ENCODE measurements at regions not wholly inside any gene's neighbourhood (a gene's known extent, or its start where the extent isn't known, plus 50 kb on each side); places are given as distances from the start of the nearest gene placed in this dataset.

DNA sequence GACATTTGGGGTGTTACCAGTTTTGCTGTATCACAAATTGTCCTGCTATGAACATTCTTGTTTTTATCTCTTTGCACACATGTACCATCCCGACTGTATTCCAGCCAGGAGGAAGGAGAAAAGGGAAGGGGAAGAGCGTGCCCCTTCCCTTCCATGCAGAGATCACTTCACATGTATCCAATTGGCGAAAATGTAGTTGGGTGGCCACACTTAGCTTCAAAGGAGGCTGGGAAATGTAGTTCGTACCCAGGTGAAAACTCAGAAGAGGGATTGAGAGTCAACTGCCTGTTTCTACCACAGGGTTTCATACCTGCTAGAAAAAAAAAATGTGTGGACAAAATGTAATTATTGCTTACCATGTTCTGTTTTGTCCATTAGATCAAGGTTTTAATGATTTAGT, 189.1 kb upstream of the PELI2 start:
- H3K27ac Mint-ChIP-seq: no peak overlapping the region
- H3K36me3 Mint-ChIP-seq (ENCODE audit: insufficient read depth): no peaks in the 10 kb centered on the region
- H3K4me1 Mint-ChIP-seq (ENCODE audit: low read depth): peaks cover 43% of the 10 kb centered on the region
- TF ChIP-seq, protein P1, sequence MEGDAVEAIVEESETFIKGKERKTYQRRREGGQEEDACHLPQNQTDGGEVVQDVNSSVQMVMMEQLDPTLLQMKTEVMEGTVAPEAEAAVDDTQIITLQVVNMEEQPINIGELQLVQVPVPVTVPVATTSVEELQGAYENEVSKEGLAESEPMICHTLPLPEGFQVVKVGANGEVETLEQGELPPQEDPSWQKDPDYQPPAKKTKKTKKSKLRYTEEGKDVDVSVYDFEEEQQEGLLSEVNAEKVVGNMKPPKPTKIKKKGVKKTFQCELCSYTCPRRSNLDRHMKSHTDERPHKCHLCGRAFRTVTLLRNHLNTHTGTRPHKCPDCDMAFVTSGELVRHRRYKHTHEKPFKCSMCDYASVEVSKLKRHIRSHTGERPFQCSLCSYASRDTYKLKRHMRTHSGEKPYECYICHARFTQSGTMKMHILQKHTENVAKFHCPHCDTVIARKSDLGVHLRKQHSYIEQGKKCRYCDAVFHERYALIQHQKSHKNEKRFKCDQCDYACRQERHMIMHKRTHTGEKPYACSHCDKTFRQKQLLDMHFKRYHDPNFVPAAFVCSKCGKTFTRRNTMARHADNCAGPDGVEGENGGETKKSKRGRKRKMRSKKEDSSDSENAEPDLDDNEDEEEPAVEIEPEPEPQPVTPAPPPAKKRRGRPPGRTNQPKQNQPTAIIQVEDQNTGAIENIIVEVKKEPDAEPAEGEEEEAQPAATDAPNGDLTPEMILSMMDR (IDR thresholded peaks at IDR 0.05; ENCODE audit: unreplicated experiment): no peak
- peaks cover 8% of the 10 kb centered on the region for H3K9me3 Mint-ChIP-seq (ENCODE audit: low read depth)
- H3K27me3 Mint-ChIP-seq: no peaks in the 10 kb centered on the region
- no peak overlapping the region for H3K4me3 Mint-ChIP-seq (ENCODE audit: low read depth)
- no peak for DNase-seq (ENCODE audit: low spot score, unreplicated experiment)

DNA sequence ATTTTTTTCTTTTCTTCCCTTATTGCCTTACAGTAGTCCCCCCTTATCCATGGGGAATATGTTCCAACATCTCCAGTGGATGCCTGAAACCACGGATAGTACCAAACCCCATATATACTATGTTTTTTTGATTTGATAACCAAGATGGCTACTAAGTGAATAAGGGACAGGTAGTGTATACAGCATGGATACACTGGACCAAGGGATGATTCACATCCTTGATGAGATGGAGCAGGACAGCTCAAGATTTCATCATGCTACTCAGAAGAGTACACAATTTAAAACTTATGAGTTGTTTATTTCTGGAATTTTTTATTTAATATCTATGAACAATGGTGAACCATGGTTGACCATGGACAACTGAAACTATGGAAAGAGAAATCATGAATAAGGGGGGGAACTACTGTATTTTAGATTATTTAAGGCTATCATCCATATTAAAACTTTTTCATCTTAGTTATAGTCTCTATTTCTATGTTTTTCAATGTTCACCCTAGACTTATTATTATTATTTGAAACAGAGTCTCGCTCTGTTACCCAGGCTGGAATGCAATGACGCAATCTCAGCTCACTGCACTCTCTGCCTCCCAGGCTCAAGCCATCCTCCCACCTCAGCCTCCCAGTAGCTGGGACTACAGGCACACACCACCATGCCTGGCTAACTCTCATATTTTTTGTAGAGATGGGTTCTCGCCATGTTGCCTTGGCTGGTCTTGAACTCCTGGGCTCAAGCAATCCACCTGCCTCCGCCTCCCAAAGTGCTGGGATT, 188.0 kb upstream of the PELI2 start:
- Mint-ChIP-seq H3K36me3 (ENCODE audit: insufficient read depth) (no peaks in the 10 kb centered on the region), H3K27ac (no peak overlapping the region)

DNA sequence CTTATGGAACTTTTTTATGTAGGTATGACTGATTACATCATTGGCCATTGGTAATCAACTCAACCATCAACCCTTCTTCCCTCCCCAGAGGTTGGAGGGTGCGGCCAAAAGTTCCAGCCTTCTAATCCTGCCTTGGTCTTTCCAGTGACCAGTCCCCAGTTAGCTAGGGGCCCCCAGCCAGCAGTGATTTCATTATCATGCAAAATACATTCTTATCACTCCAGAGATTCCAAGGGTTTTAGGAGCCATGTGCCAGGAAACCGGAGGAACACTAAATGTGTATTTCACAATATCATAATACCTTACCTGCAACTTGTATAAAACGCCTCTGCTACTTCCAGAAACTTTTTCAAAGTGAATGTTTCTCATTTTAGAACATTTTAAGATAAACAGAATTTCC, 181.5 kb upstream of the PELI2 start:
- H3K27me3 Mint-ChIP-seq: no peaks in the 10 kb centered on the region
- peaks cover 6% of the 10 kb centered on the region for H3K4me1 Mint-ChIP-seq (ENCODE audit: low read depth)
- no peak overlapping the region for H3K27ac Mint-ChIP-seq
- DNase-seq (ENCODE audit: low spot score, unreplicated experiment): no peak
- no peaks in the 10 kb centered on the region for H3K36me3 Mint-ChIP-seq (ENCODE audit: insufficient read depth)
- H3K4me3 Mint-ChIP-seq (ENCODE audit: low read depth): no peak overlapping the region
- peaks cover 10% of the 10 kb centered on the region for H3K9me3 Mint-ChIP-seq (ENCODE audit: low read depth)
- TF ChIP-seq, protein P1 (IDR thresholded peaks at IDR 0.05; ENCODE audit: unreplicated experiment): no peak

More for the DNA sequence above, 188.0 kb upstream of the PELI2 start:
- Mint-ChIP-seq H3K9me3 (ENCODE audit: low read depth) (peaks cover 10% of the 10 kb centered on the region), H3K4me1 (ENCODE audit: low read depth) (peaks cover 38% of the 10 kb centered on the region), H3K4me3 (ENCODE audit: low read depth) (no peak overlapping the region), H3K27me3 (no peaks in the 10 kb centered on the region)
- TF ChIP-seq, protein P1 (IDR thresholded peaks at IDR 0.05; ENCODE audit: unreplicated experiment): no peak
- DNase-seq (ENCODE audit: low spot score, unreplicated experiment): no peak

DNA sequence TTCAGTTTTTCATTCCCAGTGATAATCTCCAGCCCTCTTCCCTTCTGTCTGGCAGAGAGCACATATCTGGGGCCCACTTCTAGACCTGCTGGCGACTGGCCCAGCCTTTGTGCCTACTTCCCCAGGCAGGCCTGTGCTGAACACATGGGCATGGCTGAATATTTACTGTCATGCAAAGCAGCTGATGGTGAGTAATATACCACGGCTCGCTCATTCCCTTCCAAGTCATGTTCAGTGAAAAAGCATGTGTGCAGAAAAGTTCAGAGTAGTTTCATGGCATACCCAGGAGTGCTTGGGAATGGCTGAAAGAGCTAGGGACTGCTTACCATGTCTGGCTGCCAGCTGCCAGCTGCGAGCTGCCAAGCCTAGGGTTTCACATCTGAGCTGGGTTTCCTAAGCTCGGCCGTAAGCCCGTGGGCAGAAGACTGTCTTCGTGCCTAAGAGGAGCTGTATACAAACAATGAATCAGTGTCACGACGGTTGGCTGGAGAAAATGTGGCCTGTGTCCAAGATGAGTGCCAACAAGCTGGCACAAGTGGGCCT, 179.9 kb upstream of the PELI2 start:
- no peaks in the 10 kb centered on the region for H3K36me3 Mint-ChIP-seq (ENCODE audit: insufficient read depth)
- TF ChIP-seq, protein P1 (IDR thresholded peaks at IDR 0.05; ENCODE audit: unreplicated experiment): no peak
- H3K27me3 Mint-ChIP-seq: no peaks in the 10 kb centered on the region
- no peak overlapping the region for H3K4me3 Mint-ChIP-seq (ENCODE audit: low read depth)
- DNase-seq (ENCODE audit: low spot score, unreplicated experiment): no peak
- H3K4me1 Mint-ChIP-seq (ENCODE audit: low read depth): no peaks in the 10 kb centered on the region
- H3K9me3 Mint-ChIP-seq (ENCODE audit: low read depth): peaks cover 7% of the 10 kb centered on the region
- H3K27ac Mint-ChIP-seq: no peak overlapping the region

DNA sequence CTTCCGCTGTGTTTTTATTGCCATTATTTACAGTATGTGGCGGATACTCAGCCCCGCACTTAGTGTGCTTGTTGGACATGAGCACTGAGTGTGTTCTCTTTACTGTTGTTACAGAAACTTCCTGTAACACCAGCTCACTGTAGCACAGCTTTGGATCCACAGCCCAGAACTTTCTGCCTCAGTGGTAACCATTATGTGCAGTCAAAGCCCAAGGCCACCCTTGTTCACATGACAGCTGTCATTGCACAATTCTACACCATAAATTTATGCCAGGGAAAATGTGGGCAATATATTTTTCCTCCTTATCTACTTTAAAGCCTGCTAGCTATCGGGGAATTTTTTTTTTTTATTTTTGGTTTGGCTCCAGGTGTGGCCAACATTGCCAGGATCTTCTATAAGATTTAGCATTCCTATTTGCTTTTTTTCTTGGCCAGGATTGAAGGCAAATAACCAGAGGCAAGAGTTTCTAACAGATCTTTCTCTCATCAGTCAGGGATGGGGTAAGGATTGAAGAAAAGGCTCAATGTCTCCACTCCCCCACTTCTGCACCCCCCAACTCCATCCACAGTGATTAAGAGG, 176.0 kb upstream of the PELI2 start:
- no peaks in the 10 kb centered on the region for H3K27me3 Mint-ChIP-seq
- TF ChIP-seq, protein P1 (IDR thresholded peaks at IDR 0.05; ENCODE audit: unreplicated experiment): no peak
- no peaks in the 10 kb centered on the region for H3K4me1 Mint-ChIP-seq (ENCODE audit: low read depth)
- DNase-seq (ENCODE audit: low spot score, unreplicated experiment): no peak
- H3K27ac Mint-ChIP-seq: no peak overlapping the region
- H3K36me3 Mint-ChIP-seq (ENCODE audit: insufficient read depth): no peaks in the 10 kb centered on the region
- H3K4me3 Mint-ChIP-seq (ENCODE audit: low read depth): no peak overlapping the region
- no peaks in the 10 kb centered on the region for H3K9me3 Mint-ChIP-seq (ENCODE audit: low read depth)

Data from progenitor cell of endocrine pancreas (in vitro differentiated cells).